Activated CD4-positive, alpha-beta T cell treated with anti-CD3 and anti-CD28 coated beads for 48 hours (primary cell): ENCODE measurements at regions not wholly inside any gene's neighbourhood (a gene's known extent, or its start where the extent isn't known, plus 50 kb on each side); places are given as distances from the start of the nearest gene placed in this dataset.
"Not testable (repeated sequence)": the region's sequence is repeated elsewhere in the genome, so short reads cannot be mapped to it uniquely, and the experiment has no call there.

ENCODE experiments used
- DNase-seq: peaks from one replicate; pipeline ENCODE4 v3.0.0-alpha.2; 2020

GRCh38 chr4:179353786-179354185 is 1911.5 kb upstream of the AGA start:
- DNase-seq = no peak

- DNase-seq = no peak
Observed at GRCh38 chr4:179361978-179362486, 1919.8 kb upstream of the AGA start.

- DNase-seq = not testable (repeated sequence)
Observed at GRCh38 chr4:179365932-179366331, 1923.7 kb upstream of the AGA start.

- no peak for DNase-seq
Observed at GRCh38 chr4:179372242-179372641, 1930.0 kb upstream of the AGA start.

GRCh38 chr4:179372746-179373145 is 1930.5 kb upstream of the AGA start:
- no peak for DNase-seq

GRCh38 chr4:179378847-179379246 is 1936.6 kb upstream of the AGA start:
- DNase-seq = not testable (repeated sequence)

GRCh38 chr4:179392787-179393186 is 1950.5 kb upstream of the AGA start:
- no peak for DNase-seq

GRCh38 chr4:179398414-179398813 is 1956.2 kb upstream of the AGA start:
- no peak for DNase-seq

GRCh38 chr4:179399054-179399782 is 1957.0 kb upstream of the AGA start:
- no peak for DNase-seq

GRCh38 chr4:179415037-179415846 is 1973.0 kb upstream of the AGA start:
- no peak for DNase-seq

GRCh38 chr4:179415847-179416223 is 1973.6 kb upstream of the AGA start:
- no peak for DNase-seq

- no peak for DNase-seq
Observed at GRCh38 chr4:179417357-179417756, 1975.1 kb upstream of the AGA start.

GRCh38 chr4:179437962-179438361 is 1995.7 kb upstream of the AGA start:
- no peak for DNase-seq

GRCh38 chr4:179441596-179441995 is 1999.4 kb upstream of the AGA start:
- no peak for DNase-seq

- DNase-seq = no peak
Observed at GRCh38 chr4:179447308-179447707, 2005.1 kb upstream of the AGA start.

GRCh38 chr4:179465131-179465797 is 2023.0 kb upstream of the AGA start:
- no peak for DNase-seq

- no peak for DNase-seq
Observed at GRCh38 chr4:179467878-179468277, 2025.6 kb upstream of the AGA start.

- DNase-seq = no peak
Observed at GRCh38 chr4:179472164-179472563, 2029.9 kb upstream of the AGA start.

GRCh38 chr4:179478608-179479007 is 2036.4 kb upstream of the AGA start:
- DNase-seq = no peak

GRCh38 chr4:179485781-179486180 is 2043.5 kb upstream of the AGA start:
- DNase-seq = no peak

- no peak for DNase-seq
Observed at GRCh38 chr4:179486570-179487335, 2044.5 kb upstream of the AGA start.

- no peak for DNase-seq
Observed at GRCh38 chr4:179492260-179493080, 2050.2 kb upstream of the AGA start.
